OCI-LY3 (cell line): ENCODE measurements at regions not wholly inside any gene's neighbourhood (a gene's known extent, or its start where the extent isn't known, plus 50 kb on each side); places are given as distances from the start of the nearest gene placed in this dataset.

ENCODE experiments used
- H2AFZ ChIP-seq: fragments of 200-600, 300-600 bp; shearing (Covaris generic); 2 replicates; pipeline ENCODE4 v1.6.0; 2014; ENCODE audit warnings: antibody characterized with exemption, low read depth, low read length
- H3K27ac ChIP-seq: fragments of 200-600, 300-600 bp; sonication (generic); 2 replicates; pipeline ENCODE4 v1.5.1; 2014; ENCODE audit warnings: mild to moderate bottlenecking, low read length, moderate library complexity, mixed read lengths
- H3K27me3 ChIP-seq: fragments of 200-600, 300-600 bp; sonication (generic); 2 replicates; pipeline ENCODE4 v1.6.1; 2014; ENCODE audit warnings: low read depth, low read length, mixed read lengths
- H3K36me3 ChIP-seq: fragments of 200-600, 300-600 bp; sonication (generic); replicated peaks from 2 replicates; pipeline ENCODE3; 2014; ENCODE audit warnings: low read depth, low read length, mixed read lengths
- H3K4me1 ChIP-seq: fragments of 300-600, 200-600 bp; sonication (generic); 2 replicates; pipeline ENCODE4 v1.6.1; 2014; ENCODE audit warnings: low read length, mixed read lengths
- H3K4me2 ChIP-seq: fragments of 200-600, 300-600 bp; sonication (generic); 2 replicates; pipeline ENCODE4 v1.6.1; 2014; ENCODE audit warnings: low read length, mixed read lengths
- H3K4me3 ChIP-seq: fragments of 300-600, 200-600 bp; sonication (generic); 2 replicates; pipeline ENCODE4 v1.5.1; 2014; ENCODE audit warnings: antibody characterized with exemption, mild to moderate bottlenecking, low read length, moderate library complexity
- H3K79me2 ChIP-seq: fragments of 300-600, 200-600 bp; shearing (Covaris generic); 2 replicates; pipeline ENCODE4 v1.6.1; 2014; ENCODE audit warnings: mild to moderate bottlenecking, low read length, mixed read lengths
- H3K9ac ChIP-seq: fragments of 300-600, 200-600 bp; shearing (Covaris generic); 2 replicates; pipeline ENCODE4 v1.6.0; 2014; ENCODE audit warnings: mild to moderate bottlenecking, low read length, moderate library complexity
- H3K9me3 ChIP-seq: fragments of 200-600, 300-600 bp; shearing (Covaris generic); 2 replicates; pipeline ENCODE4 v1.6.1; 2014; ENCODE audit warnings: low read length, mixed read lengths; ENCODE audit not compliant: insufficient read depth
- H4K20me1 ChIP-seq: fragments of 200-600, 300-600 bp; sonication (generic); 2 replicates; pipeline ENCODE4 v1.6.1; 2016; ENCODE audit warnings: low read length, mixed read lengths; ENCODE audit not compliant: insufficient read depth
- EZH2phosphoT487 ChIP-seq: fragments of 200-600 bp; shearing (Covaris generic); IDR thresholded peaks from 2 replicates; pipeline ENCODE4 v1.6.1; 2018; ENCODE audit warnings: antibody characterized with exemption, mixed run types, low read depth
- TF ChIP-seq, protein P1 (sequence below): fragments of 200-600, 300-600 bp; sonication (generic); IDR thresholded peaks from 2 replicates; pipeline ENCODE4 v1.5.1; 2014; ENCODE audit warnings: antibody characterized with exemption, low read length, low read depth

- no peak overlapping the region for H3K27ac ChIP-seq
- H3K4me2 ChIP-seq: no peak overlapping the region
- H3K9me3 ChIP-seq: no peaks in the 10 kb centered on the region
- no peaks in the 10 kb centered on the region for H4K20me1 ChIP-seq
- TF ChIP-seq, protein P1, sequence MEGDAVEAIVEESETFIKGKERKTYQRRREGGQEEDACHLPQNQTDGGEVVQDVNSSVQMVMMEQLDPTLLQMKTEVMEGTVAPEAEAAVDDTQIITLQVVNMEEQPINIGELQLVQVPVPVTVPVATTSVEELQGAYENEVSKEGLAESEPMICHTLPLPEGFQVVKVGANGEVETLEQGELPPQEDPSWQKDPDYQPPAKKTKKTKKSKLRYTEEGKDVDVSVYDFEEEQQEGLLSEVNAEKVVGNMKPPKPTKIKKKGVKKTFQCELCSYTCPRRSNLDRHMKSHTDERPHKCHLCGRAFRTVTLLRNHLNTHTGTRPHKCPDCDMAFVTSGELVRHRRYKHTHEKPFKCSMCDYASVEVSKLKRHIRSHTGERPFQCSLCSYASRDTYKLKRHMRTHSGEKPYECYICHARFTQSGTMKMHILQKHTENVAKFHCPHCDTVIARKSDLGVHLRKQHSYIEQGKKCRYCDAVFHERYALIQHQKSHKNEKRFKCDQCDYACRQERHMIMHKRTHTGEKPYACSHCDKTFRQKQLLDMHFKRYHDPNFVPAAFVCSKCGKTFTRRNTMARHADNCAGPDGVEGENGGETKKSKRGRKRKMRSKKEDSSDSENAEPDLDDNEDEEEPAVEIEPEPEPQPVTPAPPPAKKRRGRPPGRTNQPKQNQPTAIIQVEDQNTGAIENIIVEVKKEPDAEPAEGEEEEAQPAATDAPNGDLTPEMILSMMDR: peak; percentile 32
- no peak for TF ChIP-seq EZH2phosphoT487
- no peaks in the 10 kb centered on the region for H3K27me3 ChIP-seq
- no peaks in the 10 kb centered on the region for H3K36me3 ChIP-seq
- H3K79me2 ChIP-seq: no peaks in the 10 kb centered on the region
- H3K4me3 ChIP-seq: no peak overlapping the region
- H3K4me1 ChIP-seq: no peaks in the 10 kb centered on the region
- H3K9ac ChIP-seq: no peak overlapping the region
- H2AFZ ChIP-seq: no peak overlapping the region
Observed at GRCh38 chr12:127025545-127025944, 1241.4 kb upstream of the TMEM132C start.

- Histone ChIP-seq H3K79me2 (no peaks in the 10 kb centered on the region), H4K20me1 (no peaks in the 10 kb centered on the region), H3K27me3 (no peaks in the 10 kb centered on the region), H2AFZ (no peak overlapping the region), H3K27ac (no peak overlapping the region), H3K9me3 (peaks cover 13% of the 10 kb centered on the region; the same call in 1 of the 2 replicates), H3K4me2 (peak overlapping the region; percentile 12; the same call in 1 of the 2 replicates), H3K36me3 (peaks cover 9% of the 10 kb centered on the region), H3K9ac (no peak overlapping the region), H3K4me1 (peaks cover 15% of the 10 kb centered on the region), H3K4me3 (no peak overlapping the region)
- TF ChIP-seq EZH2phosphoT487: no peak
- TF ChIP-seq, protein P1: no peak
Observed at GRCh38 chr12:127035011-127035879, 1231.7 kb upstream of the TMEM132C start.

GRCh38 chr12:127038152-127038551 is 1228.8 kb upstream of the TMEM132C start:
- no peak overlapping the region for H3K4me3 ChIP-seq
- peaks cover 36% of the 10 kb centered on the region for H3K9me3 ChIP-seq
- peaks cover 42% of the 10 kb centered on the region for H3K4me1 ChIP-seq
- H3K79me2 ChIP-seq: no peaks in the 10 kb centered on the region
- no peak overlapping the region for H3K4me2 ChIP-seq
- H3K27ac ChIP-seq: no peak overlapping the region
- H4K20me1 ChIP-seq: no peaks in the 10 kb centered on the region
- H2AFZ ChIP-seq: no peak overlapping the region
- H3K36me3 ChIP-seq: peaks cover 26% of the 10 kb centered on the region
- TF ChIP-seq EZH2phosphoT487: no peak
- TF ChIP-seq, protein P1: no peak
- no peak overlapping the region for H3K9ac ChIP-seq
- H3K27me3 ChIP-seq: no peaks in the 10 kb centered on the region

DNA sequence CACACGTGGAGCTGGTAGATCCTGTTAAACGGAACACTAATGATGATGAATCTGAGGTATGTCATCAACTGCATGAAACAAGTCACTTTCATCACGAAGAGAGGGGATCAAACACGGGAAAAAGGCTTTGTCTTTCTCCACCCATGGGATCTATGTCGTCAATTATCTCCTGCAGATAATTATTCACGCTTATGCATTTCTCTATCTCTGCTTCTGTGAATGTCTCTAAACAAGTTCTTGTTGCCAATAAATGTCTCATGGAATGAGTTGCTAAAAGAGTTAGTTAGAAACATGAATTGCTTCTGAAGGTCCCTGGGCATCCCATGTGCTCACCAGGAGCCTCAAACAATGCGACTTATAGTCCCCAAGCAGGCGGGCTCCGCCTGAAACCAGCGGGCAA is 1228.2 kb upstream of the TMEM132C start:
- H2AFZ ChIP-seq: no peak overlapping the region
- H4K20me1 ChIP-seq: no peaks in the 10 kb centered on the region
- H3K36me3 ChIP-seq: peaks cover 32% of the 10 kb centered on the region
- no peak overlapping the region for H3K4me3 ChIP-seq
- H3K79me2 ChIP-seq: no peaks in the 10 kb centered on the region
- no peak overlapping the region for H3K9ac ChIP-seq
- no peaks in the 10 kb centered on the region for H3K27me3 ChIP-seq
- no peak overlapping the region for H3K27ac ChIP-seq
- H3K9me3 ChIP-seq: peaks cover 42% of the 10 kb centered on the region
- H3K4me2 ChIP-seq: no peak overlapping the region
- no peak for TF ChIP-seq EZH2phosphoT487
- TF ChIP-seq, protein P1: no peak
- H3K4me1 ChIP-seq: peaks cover 42% of the 10 kb centered on the region
